ENCODE measurements at regions not wholly inside any gene's neighbourhood (a gene's known extent, or its start where the extent isn't known, plus 50 kb on each side); places are given as distances from the start of the nearest gene placed in this dataset.
"Not testable (repeated sequence)": the region's sequence is repeated elsewhere in the genome, so short reads cannot be mapped to it uniquely, and the experiment has no call there.

DNA sequence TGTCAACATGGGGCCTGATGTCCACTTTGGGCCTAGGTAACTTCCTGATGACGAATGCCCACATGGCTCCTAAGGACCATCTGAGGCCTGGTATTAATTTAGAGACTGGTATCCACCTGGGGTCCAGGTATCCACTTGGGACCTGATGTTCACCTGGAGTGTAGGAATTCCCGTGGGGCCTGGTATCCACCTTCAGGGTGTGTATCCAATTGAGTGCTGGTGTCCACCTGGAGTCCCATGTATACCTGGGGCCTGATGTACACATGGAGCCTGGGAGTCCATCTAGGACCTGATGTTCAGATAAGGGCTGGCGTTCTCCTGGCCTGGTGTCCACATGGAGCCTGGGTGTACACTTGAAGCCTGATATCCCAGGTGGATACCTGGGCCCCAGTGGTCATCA, 520.6 kb downstream of the FOXD4L4 start:
- intact Hi-C loops (cut with DNase I; ENCODE audit: low total_unique reads) = not testable (repeated sequence)
- WGBS, 5 donors = 92 to 100% (median 100%) methylated on average over 1 of the region's 3 CpGs; no CpG with 5 or more reads in 1 of the 5 donors

DNA sequence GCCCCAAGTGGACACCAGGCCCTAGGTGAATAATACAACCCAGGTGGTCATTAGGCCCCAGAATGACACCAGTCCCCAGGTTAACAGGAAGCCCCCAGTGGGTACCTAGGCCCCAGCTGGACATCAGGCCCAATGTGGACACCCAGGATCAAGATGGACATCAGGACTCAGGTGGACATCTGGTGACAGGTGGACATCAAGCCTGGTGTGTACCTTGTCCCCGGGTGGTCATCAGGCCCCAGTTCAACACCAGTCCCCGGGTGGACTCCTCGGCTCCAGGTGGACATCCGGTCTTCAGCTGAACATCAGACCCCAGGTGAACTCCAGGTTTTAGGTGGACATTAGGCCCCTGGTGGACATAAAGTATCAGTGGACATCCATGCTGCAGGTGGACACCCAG, 524.6 kb downstream of the FOXD4L4 start:
- H3K27ac ChIP-seq; H3K36me3 ChIP-seq; intact Hi-C loops (cut with DNase I; ENCODE audit: low total_unique reads); H3K4me1 ChIP-seq; H3K9me3 ChIP-seq; H3K27me3 ChIP-seq; H3K4me3 ChIP-seq: not testable (repeated sequence)
- 87 to 92% methylated on average over 3 to 4 of the region's 4 CpGs; no CpG with 5 or more reads in 3 of the 5 donors for WGBS, 5 donors
- peak in 1 of 2 donors; percentile 4 for DNase-seq

More for the DNA sequence above, 520.6 kb downstream of the FOXD4L4 start:
- not testable (repeated sequence) for H3K9me3 ChIP-seq, H3K36me3 ChIP-seq, H3K27me3 ChIP-seq, H3K4me1 ChIP-seq, DNase-seq, H3K27ac ChIP-seq, H3K4me3 ChIP-seq

DNA sequence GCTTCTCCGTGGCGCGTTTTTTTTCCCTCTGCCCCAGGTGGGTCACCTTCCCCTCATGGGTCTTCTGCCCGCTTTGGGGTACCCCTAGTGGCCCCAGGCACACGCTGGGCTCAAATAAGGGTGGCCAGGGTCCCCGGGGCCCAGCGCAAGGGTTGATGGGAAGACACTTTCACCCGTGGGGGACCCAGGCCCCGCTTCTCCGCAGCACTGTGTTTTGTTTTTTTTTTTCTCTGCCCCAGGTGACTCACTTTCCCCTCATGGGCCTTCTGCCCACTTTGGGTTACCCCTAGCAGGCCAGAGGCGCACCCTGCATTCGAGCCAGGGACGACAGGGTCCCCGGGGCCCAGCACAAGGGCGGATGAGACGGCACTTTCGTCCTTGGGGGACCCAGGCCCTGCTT, 526.7 kb downstream of the FOXD4L4 start:
- H3K27me3 ChIP-seq; H3K4me3 ChIP-seq; H3K27ac ChIP-seq; H3K4me1 ChIP-seq; H3K36me3 ChIP-seq; intact Hi-C loops (cut with DNase I; ENCODE audit: low total_unique reads); H3K9me3 ChIP-seq: not testable (repeated sequence)
- WGBS, 5 donors = 91 to 96% (median 95%) methylated on average over 16 to 17 of the region's 17 CpGs
- peak; percentile 1 to 21 for DNase-seq

DNA sequence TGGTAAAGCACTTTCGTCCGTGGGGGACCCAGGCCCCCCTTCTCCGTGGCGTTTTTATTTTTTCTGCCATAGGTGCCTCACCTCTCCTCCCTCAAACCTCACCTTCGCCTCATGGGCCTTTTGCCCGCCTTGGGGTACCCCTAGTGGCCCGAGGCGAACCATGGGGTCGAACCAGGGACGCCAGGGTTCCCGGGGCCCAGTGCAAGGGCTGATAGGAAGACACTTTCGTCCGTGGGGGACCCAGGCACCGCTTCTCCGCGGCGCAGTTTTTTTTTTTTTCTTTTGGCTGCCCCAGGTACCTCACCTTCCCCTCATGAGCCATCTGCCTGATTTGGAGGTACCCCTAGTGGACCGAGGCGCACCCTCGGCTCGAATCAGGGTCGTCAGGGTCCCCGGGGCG, 527.8 kb downstream of the FOXD4L4 start:
- DNase-seq = peak in 1 of 2 donors; percentile 19
- H3K27ac ChIP-seq; H3K36me3 ChIP-seq; H3K4me3 ChIP-seq; H3K27me3 ChIP-seq; H3K4me1 ChIP-seq; H3K9me3 ChIP-seq; intact Hi-C loops (cut with DNase I; ENCODE audit: low total_unique reads): not testable (repeated sequence)
- 80 to 90% (median 89%) methylated on average over 12 to 20 of the region's 24 CpGs for WGBS, 5 donors

DNA sequence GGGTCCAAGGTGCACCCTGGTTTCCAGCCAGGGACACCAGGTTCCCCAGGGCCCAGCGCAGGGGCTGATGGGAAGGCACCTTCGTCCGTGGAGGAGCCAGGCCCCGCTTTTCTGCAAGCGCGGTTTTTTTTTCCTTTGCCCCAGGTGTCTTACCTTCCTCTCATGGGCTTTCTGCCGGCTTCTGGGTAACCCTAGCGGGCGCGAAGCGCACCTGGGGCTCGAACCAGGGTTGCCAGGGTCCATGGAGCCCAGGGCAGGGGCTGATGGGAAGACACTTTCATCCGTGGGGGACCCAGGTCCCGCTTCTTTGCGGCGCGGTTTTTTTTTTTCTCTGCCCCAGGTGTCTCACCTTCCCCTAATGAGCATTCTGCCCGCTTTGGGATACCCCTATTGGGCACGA, 529.3 kb downstream of the FOXD4L4 start:
- H3K36me3 ChIP-seq, H3K27ac ChIP-seq: not testable (repeated sequence)
- H3K4me3 ChIP-seq = peak overlapping the region in 2 of 4 donors; percentile 18 to 28

DNA sequence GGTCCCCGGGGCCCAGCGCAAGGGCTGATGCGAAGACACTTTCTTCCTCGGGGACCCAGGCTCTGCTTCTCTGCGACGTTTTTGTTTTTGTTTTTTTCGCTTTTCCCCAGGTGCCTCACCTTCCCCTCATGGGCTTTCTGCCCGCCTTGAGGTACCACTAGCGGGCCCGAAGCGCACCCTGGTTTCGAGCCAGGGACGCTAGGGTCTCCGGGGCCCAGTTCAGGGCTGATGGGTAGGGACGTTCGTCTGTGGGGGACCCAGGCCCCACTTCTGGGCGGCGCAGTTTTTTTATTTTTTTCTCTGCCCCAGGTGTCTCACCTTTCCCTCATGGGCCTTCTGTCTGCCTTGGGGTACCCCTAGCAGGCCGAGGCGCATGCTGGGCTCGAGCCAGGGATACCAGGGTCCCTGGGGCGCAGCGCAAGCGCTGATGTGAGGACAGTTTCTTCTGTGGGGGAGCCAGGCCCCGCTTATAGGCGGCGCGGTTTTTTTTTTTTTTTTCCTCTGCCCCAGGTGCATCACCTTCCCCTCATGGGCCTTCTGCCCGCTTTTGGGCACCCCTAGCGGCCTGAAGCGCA, 530.0 kb downstream of the FOXD4L4 start:
- intact Hi-C loops (cut with DNase I; ENCODE audit: low total_unique reads); H3K27me3 ChIP-seq; H3K4me3 ChIP-seq; H3K36me3 ChIP-seq; H3K4me1 ChIP-seq; H3K9me3 ChIP-seq; H3K27ac ChIP-seq: not testable (repeated sequence)
- 27 to 68% (median 42%) methylated on average over 7 to 21 of the region's 31 CpGs for WGBS, 5 donors
- peak in 1 of 2 donors; percentile 0 for DNase-seq

More for the DNA sequence above, 529.3 kb downstream of the FOXD4L4 start:
- H3K27me3 ChIP-seq; H3K9me3 ChIP-seq; H3K4me1 ChIP-seq; intact Hi-C loops (cut with DNase I; ENCODE audit: low total_unique reads): not testable (repeated sequence)
- WGBS, 5 donors = 15 to 51% (median 40%) methylated on average over 5 to 14 of the region's 19 CpGs
- peak in 1 of 2 donors; percentile 1 for DNase-seq

DNA sequence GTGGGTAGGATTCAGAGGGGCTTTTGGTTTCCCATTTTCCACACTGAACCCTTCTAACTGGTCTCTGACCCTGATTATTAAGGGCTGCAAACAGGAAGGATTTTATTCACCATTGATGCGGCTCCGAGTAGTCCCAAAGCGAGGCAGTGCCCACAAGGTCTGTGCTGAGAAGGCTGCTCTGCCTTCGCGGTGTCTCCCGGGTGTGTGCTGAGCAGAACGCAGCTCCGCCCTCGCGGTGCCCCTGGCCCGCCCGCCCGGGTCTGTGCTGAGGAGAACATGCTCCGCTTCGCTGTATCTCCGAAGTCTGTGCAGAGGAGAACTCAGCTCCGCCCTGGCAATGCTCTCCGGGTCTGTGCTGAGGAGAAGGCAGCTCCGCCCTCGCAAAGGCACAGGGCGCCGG, 530.7 kb downstream of the FOXD4L4 start:
- H3K36me3 ChIP-seq; H3K9me3 ChIP-seq; H3K4me1 ChIP-seq; H3K27me3 ChIP-seq; intact Hi-C loops (cut with DNase I; ENCODE audit: low total_unique reads): not testable (repeated sequence)
- H3K4me3 ChIP-seq = peak overlapping the region in 2 of 4 donors; percentile 20 to 29
- peak in 1 of 2 donors; percentile 2 for DNase-seq
- WGBS, 5 donors = 20 to 70% (median 46%) methylated on average over 2 to 13 of the region's 22 CpGs
- peak overlapping the region in 2 of 5 donors; percentile 2 to 64 for H3K27ac ChIP-seq

DNA sequence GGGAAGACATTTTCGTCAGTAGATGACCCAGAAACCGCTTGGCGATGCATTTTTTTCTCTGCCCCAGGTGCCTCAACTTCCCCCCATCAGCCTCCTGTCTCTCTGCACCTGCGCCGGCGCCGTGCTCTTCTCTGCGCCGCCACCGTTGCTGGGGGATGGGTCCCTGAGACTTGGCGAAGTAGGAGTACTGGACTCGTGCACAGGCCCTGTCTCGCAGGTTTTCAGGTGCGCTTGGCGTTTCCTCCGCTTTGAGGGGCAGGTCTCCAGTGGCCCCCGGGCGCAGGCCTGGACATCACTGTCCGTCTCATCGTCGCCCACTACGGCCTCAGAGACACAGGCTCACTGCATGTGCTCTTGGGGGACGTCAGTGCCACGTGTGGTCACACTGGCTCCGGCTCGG, 532.1 kb downstream of the FOXD4L4 start:
- intact Hi-C loops (cut with DNase I; ENCODE audit: low total_unique reads); DNase-seq; H3K27ac ChIP-seq; H3K9me3 ChIP-seq; H3K36me3 ChIP-seq; H3K27me3 ChIP-seq; H3K4me1 ChIP-seq: not testable (repeated sequence)
- 31 to 65% (median 58%) methylated on average over 8 to 15 of the region's 26 CpGs; no CpG with 5 or more reads in 2 of the 5 donors for whole genome bisulfite sequencing, 5 donors
- H3K4me3 ChIP-seq = peak overlapping the region in 3 of 4 donors; percentile 30 to 36 (median 35)

DNA sequence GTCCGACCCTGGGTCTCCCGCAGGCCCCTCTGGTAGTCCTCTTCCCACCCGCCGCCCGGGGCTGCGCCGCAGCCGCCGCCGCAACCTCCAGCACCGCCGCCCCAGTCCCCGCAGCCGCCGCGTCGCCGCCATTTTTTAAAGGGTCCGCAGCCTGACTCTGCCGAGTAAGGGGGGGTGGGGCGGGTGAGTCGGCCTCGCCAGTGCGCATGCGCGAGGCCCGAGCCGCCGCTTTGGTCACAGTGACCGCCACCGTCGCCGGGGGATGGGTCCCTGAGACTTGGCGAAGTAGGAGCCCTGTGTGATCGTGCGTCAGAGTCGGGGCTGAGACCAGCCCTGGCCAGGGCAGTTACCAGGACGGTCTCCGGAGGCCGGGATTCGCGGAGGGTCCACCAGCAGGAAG, 532.8 kb downstream of the FOXD4L4 start:
- Histone ChIP-seq H3K4me3 (peak overlapping the region; percentile 52 to 61 (median 61)), H3K27ac (peak overlapping the region in 4 of 5 donors; percentile 77 to 85 (median 80))
- H3K36me3 ChIP-seq; H3K27me3 ChIP-seq; H3K9me3 ChIP-seq; intact Hi-C loops (cut with DNase I; ENCODE audit: low total_unique reads); H3K4me1 ChIP-seq: not testable (repeated sequence)
- DNase-seq = peak in 1 of 2 donors; percentile 79
- peak in 2 of 3 donors; percentile 37 to 80 for TF ChIP-seq POLR2AphosphoS5 (IDR thresholded peaks at IDR 0.05)
- 0 to 3% (median 1%) methylated on average over 9 to 35 of the region's 42 CpGs; no CpG with 5 or more reads in 1 of the 5 donors for WGBS, 5 donors

DNA sequence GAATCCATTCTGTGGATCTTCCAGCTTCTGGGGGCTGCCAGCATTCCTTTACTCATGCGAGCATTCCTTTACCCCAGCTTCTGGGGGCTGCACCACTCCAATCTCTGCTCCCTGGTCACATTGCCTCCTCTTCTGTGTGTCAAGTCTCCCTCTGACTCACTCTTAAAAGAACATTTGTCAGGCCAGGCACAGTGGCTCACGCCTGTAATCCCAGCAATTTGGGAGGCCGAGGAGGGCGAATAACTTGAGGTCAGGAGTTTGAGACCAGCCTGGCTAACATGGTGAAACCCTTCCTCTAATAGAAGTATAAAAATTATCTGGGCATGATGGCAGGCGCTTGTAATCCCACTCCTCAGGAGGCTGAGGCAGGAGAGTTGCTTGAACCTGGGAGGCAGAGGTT, 541.9 kb downstream of the FOXD4L4 start:
- H3K4me3 ChIP-seq; H3K27me3 ChIP-seq; H3K4me1 ChIP-seq; H3K27ac ChIP-seq; intact Hi-C loops (cut with DNase I; ENCODE audit: low total_unique reads); H3K36me3 ChIP-seq; DNase-seq; H3K9me3 ChIP-seq: not testable (repeated sequence)
- WGBS, 5 donors = 80 to 99% (median 92%) methylated on average over 2 to 4 of the region's 5 CpGs
